OCI-LY7 (cell line): ENCODE measurements at regions not wholly inside any gene's neighbourhood (a gene's known extent, or its start where the extent isn't known, plus 50 kb on each side); places are given as distances from the start of the nearest gene placed in this dataset.

Experiments used
- BruUV-seq: library from RNA; stranded (reverse); fragments of 400-500 nt; replicated peaks from 2 replicates; lab custom pipeline; 2021; lab: Mats Ljungman, UMichigan
- CTCF ChIA-PET: fragments of 300-600 bp; sonication (Branson Sonifier 250); formaldehyde crosslinking; loops from one replicate; lab custom pipeline; 2022; ENCODE audit warnings: antibody characterized with exemption; ENCODE audit not compliant: unreplicated experiment; lab: Charles Lee
- POLR2A ChIA-PET: fragments of 300-600 bp; sonication (Branson Sonifier 250); formaldehyde crosslinking; loops from one replicate; lab custom pipeline; 2022; ENCODE audit warnings: antibody characterized with exemption; lab: Charles Lee
- DNase-seq: peaks from one replicate; pipeline ENCODE4 v3.0.0-alpha.2; 2015; ENCODE audit warnings: low spot score
- H2AFZ ChIP-seq: fragments of 200-600 bp; sonication (generic), shearing (Covaris generic); 2 replicates; pipeline ENCODE4 v1.6.1; 2014; ENCODE audit warnings: mild to moderate bottlenecking, antibody characterized with exemption, low read length, moderate library complexity
- H3K27ac ChIP-seq: fragments of 200-600 bp; sonication (generic); 2 replicates; pipeline ENCODE4 v1.5.1; 2014; ENCODE audit warnings: mixed run types, low read depth, mild to moderate bottlenecking, moderate library complexity, low read length, inconsistent platforms; ENCODE audit not compliant: poor library complexity, severe bottlenecking
- H3K36me3 ChIP-seq: fragments of 200-600 bp; sonication (generic); 2 replicates; pipeline ENCODE4 v1.6.1; 2014; ENCODE audit warnings: mild to moderate bottlenecking, antibody characterized with exemption, low read length, moderate library complexity, mixed read lengths; ENCODE audit not compliant: insufficient read depth
- H3K4me1 ChIP-seq: fragments of 200-600 bp; sonication (generic); 2 replicates; pipeline ENCODE4 v1.5.1; 2014; ENCODE audit warnings: mild to moderate bottlenecking, low read length; ENCODE audit not compliant: insufficient read depth, poor library complexity, severe bottlenecking
- H3K4me2 ChIP-seq: fragments of 200-600 bp; sonication (generic); 2 replicates; pipeline ENCODE4 v1.6.1; 2014; ENCODE audit warnings: mild to moderate bottlenecking, low read length
- H3K4me3 ChIP-seq: fragments of 200-600 bp; sonication (generic); 2 replicates; pipeline ENCODE4 v1.5.1; 2014; ENCODE audit warnings: mild to moderate bottlenecking, low read depth, low read length; ENCODE audit not compliant: poor library complexity, severe bottlenecking
- H3K79me2 ChIP-seq: fragments of 200-600 bp; sonication (generic); 2 replicates; pipeline ENCODE4 v1.6.1; 2016; ENCODE audit warnings: low read depth, mild to moderate bottlenecking, low read length, moderate library complexity, mixed read lengths; ENCODE audit not compliant: insufficient read depth
- H3K9me2 ChIP-seq: fragments of 200-600 bp; sonication (generic); 2 replicates; pipeline ENCODE4 v1.6.1; 2016; ENCODE audit warnings: mild to moderate bottlenecking, low read length, mixed read lengths; ENCODE audit not compliant: insufficient read depth
- H3K9me3 ChIP-seq: fragments of 200-600 bp; sonication (generic); 2 replicates; pipeline ENCODE4 v1.6.1; 2014; ENCODE audit warnings: mild to moderate bottlenecking, mixed run types, low read length, mixed read lengths
- H4K20me1 ChIP-seq: fragments of 200-600 bp; sonication (generic); 2 replicates; pipeline ENCODE4 v1.6.1; 2014; ENCODE audit warnings: mild to moderate bottlenecking, antibody characterized with exemption, low read length, moderate library complexity, mixed read lengths; ENCODE audit not compliant: insufficient read depth
- CTCF ChIP-seq: fragments of 200-600 bp; sonication (generic); conservative IDR thresholded peaks from 2 replicates; pipeline ENCODE4 v1.5.1; 2014; ENCODE audit warnings: mild to moderate bottlenecking, antibody characterized with exemption, low read length, moderate library complexity, mixed read lengths
- EZH2phosphoT487 ChIP-seq: fragments of 200-600 bp; sonication (generic); IDR thresholded peaks from 2 replicates; pipeline ENCODE4 v1.6.1; 2018; ENCODE audit warnings: low read depth, borderline replicate concordance, mild to moderate bottlenecking, mixed run types, antibody characterized with exemption, low read length, moderate library complexity, mixed read lengths
- intact Hi-C: fragments of 100-400 bp; cut with micrococcal nuclease; formaldehyde crosslinking; loops from one replicate; pipeline ENCODE4 v1.10.0; 2022; ENCODE audit not compliant: unreplicated experiment

- intact Hi-C loops, result no loop called here
- TF ChIP-seq EZH2phosphoT487 (no peak), CTCF (no peak)
Measured at GRCh38 chr2:53302455-53302854, 465.1 kb upstream of the CHAC2 start.

GRCh38 chr2:53289309-53290006 is 478.1 kb upstream of the CHAC2 start:
- Histone ChIP-seq H4K20me1 (no peaks in the 10 kb centered on the region; the same call in 1 of the 2 replicates), H3K9me2 (no peaks in the 10 kb centered on the region), H3K4me2 (no peak overlapping the region), H3K9me3 (no peaks in the 10 kb centered on the region), H3K27ac (no peak overlapping the region), H3K4me3 (no peak overlapping the region), H3K79me2 (no peaks in the 10 kb centered on the region), H3K36me3 (no peaks in the 10 kb centered on the region), H3K4me1 (no peaks in the 10 kb centered on the region), H2AFZ (no peak overlapping the region)
- no TSS peak for BruUV-seq
- DNase-seq, result no peak
- ChIA-PET POLR2A (no interaction called here), CTCF (no interaction called here)
- intact Hi-C loops, result no loop called here
- TF ChIP-seq EZH2phosphoT487 (no peak), CTCF (no peak)

More at GRCh38 chr2:53302455-53302854, 465.1 kb upstream of the CHAC2 start:
- H3K79me2 ChIP-seq, result no peaks in the 10 kb centered on the region
- no peak overlapping the region for H3K27ac ChIP-seq
- H3K4me2 ChIP-seq, result no peak overlapping the region
- H4K20me1 ChIP-seq, result no peaks in the 10 kb centered on the region
- no peak overlapping the region for H3K4me3 ChIP-seq
- H2AFZ ChIP-seq, result no peak overlapping the region
- no peak for DNase-seq
- ChIA-PET POLR2A (interaction anchor here (0.8 kb wide), 1 partner anchor 10 kb away, joined by 3 read pairs; no protein-coding TSS in a partner anchor), CTCF (no interaction called here)
- no peaks in the 10 kb centered on the region for H3K4me1 ChIP-seq
- BruUV-seq, result no TSS peak
- no peaks in the 10 kb centered on the region for H3K9me3 ChIP-seq
- H3K36me3 ChIP-seq, result no peaks in the 10 kb centered on the region
- H3K9me2 ChIP-seq, result no peaks in the 10 kb centered on the region

DNA sequence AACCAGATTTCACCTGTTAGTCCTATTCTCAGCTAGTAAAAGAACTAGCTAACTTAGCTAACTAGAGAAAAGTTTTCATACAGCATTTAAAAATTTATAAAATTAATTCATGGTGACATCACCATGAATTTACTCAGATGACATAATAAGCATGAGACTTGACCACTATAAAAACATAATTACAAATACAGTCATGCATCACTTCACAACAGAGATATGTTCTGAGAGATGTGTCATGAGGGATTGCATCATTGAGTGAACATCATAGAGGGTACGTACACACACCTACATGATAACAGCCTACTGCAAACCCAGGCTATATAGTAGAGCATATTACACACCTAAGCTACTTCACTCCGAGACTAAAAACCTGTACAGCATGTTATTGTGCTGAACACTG is 481.3 kb upstream of the CHAC2 start:
- TF ChIP-seq CTCF (no peak), EZH2phosphoT487 (no peak)
- Histone ChIP-seq H3K4me2 (no peak overlapping the region), H2AFZ (no peak overlapping the region), H3K9me3 (no peaks in the 10 kb centered on the region), H3K9me2 (no peaks in the 10 kb centered on the region), H3K27ac (no peak overlapping the region), H3K4me1 (no peaks in the 10 kb centered on the region), H3K36me3 (no peaks in the 10 kb centered on the region), H3K79me2 (no peaks in the 10 kb centered on the region), H3K4me3 (no peak overlapping the region), H4K20me1 (no peaks in the 10 kb centered on the region; the same call in 1 of the 2 replicates)
- ChIA-PET CTCF (no interaction called here), POLR2A (no interaction called here)
- intact Hi-C loops, result no loop called here
- no TSS peak for BruUV-seq
- DNase-seq, result no peak
